ENCODE measurements at regions not wholly inside any gene's neighbourhood (a gene's known extent, or its start where the extent isn't known, plus 50 kb on each side); places are given as distances from the start of the nearest gene placed in this dataset.

DNA sequence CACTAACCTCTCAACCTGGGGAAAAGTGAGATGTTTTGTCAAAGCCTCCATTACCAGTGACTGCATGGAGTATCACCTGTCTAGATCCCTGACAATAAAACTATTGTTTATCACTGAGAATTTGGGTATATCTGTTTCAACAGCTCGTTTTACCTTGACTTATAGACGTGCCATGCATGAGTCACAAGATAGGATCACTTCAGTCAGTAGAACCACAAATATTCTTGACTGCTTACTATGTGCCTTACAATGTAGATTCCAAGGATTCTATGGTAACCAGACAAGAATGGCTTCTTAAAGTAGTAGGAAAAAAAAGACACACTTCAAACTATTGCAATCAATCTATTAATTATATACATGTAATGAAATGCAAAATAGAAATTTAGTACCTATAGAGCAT lies 55.7 kb upstream of the GRM7 start:
- intact Hi-C loops (cut with micrococcal nuclease), result no loop called here
- Histone ChIP-seq H2AFZ (ENCODE audit: low read depth, low read length) (no peak overlapping the region), H3K27me3 (ENCODE audit: control insufficient read depth in 2 of 2, insufficient read depth in 2 of 2, low read length in 2 of 2) (no peaks in the 10 kb centered on the region), H3K9ac (ENCODE audit: insufficient read depth in 1 of 2, low read depth in 2 of 2, low read length in 2 of 2) (no peak overlapping the region), H3K79me2 (ENCODE audit: control insufficient read depth, insufficient read depth, low read length) (no peaks in the 10 kb centered on the region), H3K9me3 (replicated peaks; ENCODE audit: control insufficient read depth, insufficient read depth, low read depth, low read length) (no peaks in the 10 kb centered on the region), H3K36me3 (ENCODE audit: control insufficient read depth, insufficient read depth, low read length) (no peaks in the 10 kb centered on the region), H3K9me1 (ENCODE audit: control insufficient read depth, insufficient read depth, low read length) (no peaks in the 10 kb centered on the region), H3K27ac (ENCODE audit: extremely low read depth, low read depth, low read length) (no peak overlapping the region), H3K4me1 (replicated peaks in 1 of 2; ENCODE audit: control insufficient read depth in 2 of 2, insufficient read depth in 2 of 2, low read length in 2 of 2) (no peaks in the 10 kb centered on the region), H4K20me1 (replicated peaks; ENCODE audit: control insufficient read depth, insufficient read depth, low read length) (no peaks in the 10 kb centered on the region), H3K4me3 (no peak overlapping the region), H3K4me2 (ENCODE audit: insufficient read depth, low read length) (no peak overlapping the region)
- WGBS (ENCODE audit: insufficient coverage, low coverage, missing lambda C conversion rate), result 0% methylated on average over 2 of the region's 2 CpGs
- no TSS peak for BruUV-seq (replicated peaks)
- in situ Hi-C loops (cut with MboI), result no loop called here
- POLR2A ChIA-PET, result no interaction called here
- FAIRE-seq, result no peak
- TF ChIP-seq STAT5A (IDR thresholded peaks at IDR 0.05; ENCODE audit: borderline replicate concordance, low read length), result no peak
- TF ChIP-seq ZC3H8 (IDR thresholded peaks at IDR 0.05), result no peak
- TF ChIP-seq ZNF445 (CRISPR knock-in tag; IDR thresholded peaks at IDR 0.05; ENCODE audit: low read depth), result no peak
- CTCF ChIA-PET (ENCODE audit: low intra/inter-chr PET ratio), result no interaction called here
- no peak for ATAC-seq
- DNase-seq (ENCODE audit: extremely low read depth in 1 of 4, low spot score in 3 of 4), result no peak

DNA sequence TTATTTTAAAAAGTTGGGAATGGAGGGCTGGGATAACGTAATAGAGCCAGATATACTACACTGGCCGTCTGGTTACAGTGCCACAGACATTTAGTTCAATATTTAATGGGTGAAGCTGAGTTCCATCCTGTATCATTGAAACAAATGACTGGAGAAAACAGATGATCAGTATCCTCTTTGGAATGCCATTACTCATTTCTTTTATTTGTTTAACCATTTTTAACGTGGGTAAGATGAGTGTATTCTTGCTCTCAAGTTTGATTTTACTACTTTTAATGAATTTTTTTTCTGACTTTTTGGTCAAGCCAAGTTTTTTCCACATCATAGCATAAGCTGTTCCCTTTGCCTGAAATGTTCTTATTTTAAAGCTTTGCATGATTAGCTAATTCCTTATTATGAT lies 53.9 kb upstream of the GRM7 start:
- CTCF ChIA-PET (ENCODE audit: low intra/inter-chr PET ratio), result no interaction called here
- Histone ChIP-seq H3K27me3 (ENCODE audit: control insufficient read depth in 2 of 2, insufficient read depth in 2 of 2, low read length in 2 of 2) (no peaks in the 10 kb centered on the region), H3K9me1 (ENCODE audit: control insufficient read depth, insufficient read depth, low read length) (no peaks in the 10 kb centered on the region), H3K4me3 (no peak overlapping the region), H3K9ac (ENCODE audit: insufficient read depth in 1 of 2, low read depth in 2 of 2, low read length in 2 of 2) (no peak overlapping the region), H3K4me2 (ENCODE audit: insufficient read depth, low read length) (no peak overlapping the region), H3K79me2 (ENCODE audit: control insufficient read depth, insufficient read depth, low read length) (no peaks in the 10 kb centered on the region), H4K20me1 (replicated peaks; ENCODE audit: control insufficient read depth, insufficient read depth, low read length) (no peaks in the 10 kb centered on the region), H3K4me1 (replicated peaks in 1 of 2; ENCODE audit: control insufficient read depth in 2 of 2, insufficient read depth in 2 of 2, low read length in 2 of 2) (no peaks in the 10 kb centered on the region), H3K36me3 (ENCODE audit: control insufficient read depth, insufficient read depth, low read length) (no peaks in the 10 kb centered on the region), H2AFZ (ENCODE audit: low read depth, low read length) (no peak overlapping the region), H3K9me3 (replicated peaks; ENCODE audit: control insufficient read depth, insufficient read depth, low read depth, low read length) (no peaks in the 10 kb centered on the region), H3K27ac (ENCODE audit: extremely low read depth, low read depth, low read length) (no peak overlapping the region)
- FAIRE-seq, result no peak
- POLR2A ChIA-PET, result interaction anchor here (0.7 kb wide), 1 partner anchor 129 kb away, joined by 3 read pairs; no protein-coding TSS in a partner anchor
- DNase-seq (ENCODE audit: extremely low read depth in 1 of 4, low spot score in 3 of 4), result no peak
- no TSS peak for BruUV-seq (replicated peaks)
- no peak for ATAC-seq
- in situ Hi-C loops (cut with MboI) (no loop called here), intact Hi-C loops (cut with micrococcal nuclease) (no loop called here)
- TF ChIP-seq NCOR1 (IDR thresholded peaks at IDR 0.05) (no peak), ZNF23 (CRISPR knock-in tag; IDR thresholded peaks at IDR 0.05) (no peak), ZNF436 (CRISPR knock-in tag; IDR thresholded peaks at IDR 0.05) (no peak), CAMTA2 (CRISPR knock-in tag; conservative IDR thresholded peaks at IDR 0.05) (no peak), ZC3H4 (CRISPR knock-in tag; IDR thresholded peaks at IDR 0.05; ENCODE audit: borderline replicate concordance) (no peak), KHSRP (IDR thresholded peaks at IDR 0.05) (no peak), HDGF (IDR thresholded peaks at IDR 0.05) (no peak), ILK (tag; IDR thresholded peaks at IDR 0.05; ENCODE audit: borderline replicate concordance, low read depth) (no peak), KLF1 (tag; IDR thresholded peaks at IDR 0.05) (no peak), FOXP1 (CRISPR knock-in tag; IDR thresholded peaks at IDR 0.05) (no peak), STAT5A (IDR thresholded peaks at IDR 0.05; ENCODE audit: borderline replicate concordance, low read length) (no peak)
- TF ChIP-seq, protein P1, sequence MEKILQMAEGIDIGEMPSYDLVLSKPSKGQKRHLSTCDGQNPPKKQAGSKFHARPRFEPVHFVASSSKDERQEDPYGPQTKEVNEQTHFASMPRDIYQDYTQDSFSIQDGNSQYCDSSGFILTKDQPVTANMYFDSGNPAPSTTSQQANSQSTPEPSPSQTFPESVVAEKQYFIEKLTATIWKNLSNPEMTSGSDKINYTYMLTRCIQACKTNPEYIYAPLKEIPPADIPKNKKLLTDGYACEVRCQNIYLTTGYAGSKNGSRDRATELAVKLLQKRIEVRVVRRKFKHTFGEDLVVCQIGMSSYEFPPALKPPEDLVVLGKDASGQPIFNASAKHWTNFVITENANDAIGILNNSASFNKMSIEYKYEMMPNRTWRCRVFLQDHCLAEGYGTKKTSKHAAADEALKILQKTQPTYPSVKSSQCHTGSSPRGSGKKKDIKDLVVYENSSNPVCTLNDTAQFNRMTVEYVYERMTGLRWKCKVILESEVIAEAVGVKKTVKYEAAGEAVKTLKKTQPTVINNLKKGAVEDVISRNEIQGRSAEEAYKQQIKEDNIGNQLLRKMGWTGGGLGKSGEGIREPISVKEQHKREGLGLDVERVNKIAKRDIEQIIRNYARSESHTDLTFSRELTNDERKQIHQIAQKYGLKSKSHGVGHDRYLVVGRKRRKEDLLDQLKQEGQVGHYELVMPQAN (IDR thresholded peaks at IDR 0.05; ENCODE audit: borderline replicate concordance), result no peak
- TF ChIP-seq, protein P2, sequence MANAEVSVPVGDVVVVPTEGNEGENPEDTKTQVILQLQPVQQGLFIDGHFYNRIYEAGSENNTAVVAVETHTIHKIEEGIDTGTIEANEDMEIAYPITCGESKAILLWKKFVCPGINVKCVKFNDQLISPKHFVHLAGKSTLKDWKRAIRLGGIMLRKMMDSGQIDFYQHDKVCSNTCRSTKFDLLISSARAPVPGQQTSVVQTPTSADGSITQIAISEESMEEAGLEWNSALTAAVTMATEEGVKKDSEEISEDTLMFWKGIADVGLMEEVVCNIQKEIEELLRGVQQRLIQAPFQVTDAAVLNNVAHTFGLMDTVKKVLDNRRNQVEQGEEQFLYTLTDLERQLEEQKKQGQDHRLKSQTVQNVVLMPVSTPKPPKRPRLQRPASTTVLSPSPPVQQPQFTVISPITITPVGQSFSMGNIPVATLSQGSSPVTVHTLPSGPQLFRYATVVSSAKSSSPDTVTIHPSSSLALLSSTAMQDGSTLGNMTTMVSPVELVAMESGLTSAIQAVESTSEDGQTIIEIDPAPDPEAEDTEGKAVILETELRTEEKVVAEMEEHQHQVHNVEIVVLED (CRISPR knock-in tag; IDR thresholded peaks at IDR 0.05), result no peak
- TF ChIP-seq, protein P3, sequence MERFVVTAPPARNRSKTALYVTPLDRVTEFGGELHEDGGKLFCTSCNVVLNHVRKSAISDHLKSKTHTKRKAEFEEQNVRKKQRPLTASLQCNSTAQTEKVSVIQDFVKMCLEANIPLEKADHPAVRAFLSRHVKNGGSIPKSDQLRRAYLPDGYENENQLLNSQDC (CRISPR knock-in tag; IDR thresholded peaks at IDR 0.05), result no peak
- WGBS (ENCODE audit: insufficient coverage, low coverage, missing lambda C conversion rate), result 0% methylated on average over 3 of the region's 3 CpGs
